Mucosa of gallbladder (tissue), 1 donor: ENCODE measurements at regions not wholly inside any gene's neighbourhood (a gene's known extent, or its start where the extent isn't known, plus 50 kb on each side); places are given as distances from the start of the nearest gene placed in this dataset.

Source experiments
- DNase-seq: peaks from one replicate; pipeline ENCODE4 v3.0.0-alpha.2; 2020; ENCODE audit warnings: low spot score
- donor health status: DM: no; HTN: no; CAD: no.

GRCh38 chr5:117805058-117805457 lies 1183.3 kb downstream of the DTWD2 start:
- no peak for DNase-seq

GRCh38 chr5:117803533-117803932 lies 1184.8 kb downstream of the DTWD2 start:
- no peak for DNase-seq

GRCh38 chr5:117801583-117801982 lies 1186.8 kb downstream of the DTWD2 start:
- DNase-seq, result no peak

- DNase-seq, result no peak
Measured at GRCh38 chr5:117800261-117800660, 1188.1 kb downstream of the DTWD2 start.

- DNase-seq, result no peak
Measured at GRCh38 chr5:117794847-117795246, 1193.5 kb downstream of the DTWD2 start.

- no peak for DNase-seq
Measured at GRCh38 chr5:117793963-117794362, 1194.4 kb downstream of the DTWD2 start.

GRCh38 chr5:117792476-117792875 lies 1195.9 kb downstream of the DTWD2 start:
- no peak for DNase-seq

GRCh38 chr5:117788596-117788995 lies 1199.8 kb downstream of the DTWD2 start:
- DNase-seq, result no peak

GRCh38 chr5:117779171-117779570 lies 1204.5 kb upstream of the SEMA6A start:
- no peak for DNase-seq

GRCh38 chr5:117776977-117777376 lies 1202.4 kb upstream of the SEMA6A start:
- DNase-seq, result no peak

GRCh38 chr5:117769877-117770276 lies 1195.3 kb upstream of the SEMA6A start:
- no peak for DNase-seq

- DNase-seq, result no peak
Measured at GRCh38 chr5:117763271-117763670, 1188.6 kb upstream of the SEMA6A start.

- DNase-seq, result no peak
Measured at GRCh38 chr5:117761186-117761585, 1186.6 kb upstream of the SEMA6A start.

GRCh38 chr5:117759849-117760499 lies 1185.4 kb upstream of the SEMA6A start:
- DNase-seq, result no peak

GRCh38 chr5:117752403-117752802 lies 1177.8 kb upstream of the SEMA6A start:
- DNase-seq, result no peak

- DNase-seq, result no peak
Measured at GRCh38 chr5:117748336-117748735, 1173.7 kb upstream of the SEMA6A start.

- DNase-seq, result no peak
Measured at GRCh38 chr5:117743337-117743736, 1168.7 kb upstream of the SEMA6A start.

- no peak for DNase-seq
Measured at GRCh38 chr5:117741655-117742206, 1167.1 kb upstream of the SEMA6A start.

- DNase-seq, result no peak
Measured at GRCh38 chr5:117740268-117740667, 1165.6 kb upstream of the SEMA6A start.

GRCh38 chr5:117738571-117738970 lies 1163.9 kb upstream of the SEMA6A start:
- no peak for DNase-seq

GRCh38 chr5:117736698-117737097 lies 1162.1 kb upstream of the SEMA6A start:
- no peak for DNase-seq

- no peak for DNase-seq
Measured at GRCh38 chr5:117734056-117734455, 1159.4 kb upstream of the SEMA6A start.

- DNase-seq, result no peak
Measured at GRCh38 chr5:117733051-117733450, 1158.4 kb upstream of the SEMA6A start.

GRCh38 chr5:117732264-117732663 lies 1157.6 kb upstream of the SEMA6A start:
- DNase-seq, result no peak
